OCI-LY7 (cell line): ENCODE measurements at regions not wholly inside any gene's neighbourhood (a gene's known extent, or its start where the extent isn't known, plus 50 kb on each side); places are given as distances from the start of the nearest gene placed in this dataset.

ENCODE experiments used
- CTCF ChIP-seq: fragments of 200-600 bp; sonication (generic); conservative IDR thresholded peaks from 2 replicates; pipeline ENCODE4 v1.5.1; 2014; ENCODE audit warnings: mild to moderate bottlenecking, antibody characterized with exemption, low read length, moderate library complexity, mixed read lengths
- EZH2phosphoT487 ChIP-seq: fragments of 200-600 bp; sonication (generic); IDR thresholded peaks from 2 replicates; pipeline ENCODE4 v1.6.1; 2018; ENCODE audit warnings: low read depth, borderline replicate concordance, mild to moderate bottlenecking, mixed run types, antibody characterized with exemption, low read length, moderate library complexity, mixed read lengths

- TF ChIP-seq EZH2phosphoT487 (no peak), CTCF (no peak)
These were observed 88.6 kb downstream of the CCT6B start for GRCh38 chr17:34872640-34873039.
